ENCODE measurements at regions not wholly inside any gene's neighbourhood (a gene's known extent, or its start where the extent isn't known, plus 50 kb on each side); places are given as distances from the start of the nearest gene placed in this dataset.
"Not testable (repeated sequence)": the region's sequence is repeated elsewhere in the genome, so short reads cannot be mapped to it uniquely, and the experiment has no call there.

DNA sequence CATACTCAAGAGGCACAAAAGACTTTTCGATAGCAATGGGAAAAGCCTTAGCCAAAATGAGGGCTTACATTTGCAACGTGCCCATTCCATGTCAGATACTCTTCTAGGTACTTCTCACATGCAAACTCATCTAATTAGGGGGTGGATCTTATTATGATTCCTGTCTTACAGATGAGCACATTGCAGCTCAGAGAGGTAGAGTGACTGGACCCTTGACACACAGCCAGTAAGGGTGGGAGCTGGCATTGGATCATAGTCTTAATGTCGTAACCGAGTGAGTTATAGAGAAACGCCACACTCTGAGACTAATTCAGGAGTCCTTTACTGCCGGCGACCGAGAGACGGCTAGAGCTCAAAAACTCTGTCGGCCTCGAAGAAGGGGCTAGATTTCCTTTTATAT lies 78.8 kb upstream of the GRIN2A start:
- DNase-seq (ENCODE audit: low read depth), result no peak
- TF ChIP-seq, protein P1, sequence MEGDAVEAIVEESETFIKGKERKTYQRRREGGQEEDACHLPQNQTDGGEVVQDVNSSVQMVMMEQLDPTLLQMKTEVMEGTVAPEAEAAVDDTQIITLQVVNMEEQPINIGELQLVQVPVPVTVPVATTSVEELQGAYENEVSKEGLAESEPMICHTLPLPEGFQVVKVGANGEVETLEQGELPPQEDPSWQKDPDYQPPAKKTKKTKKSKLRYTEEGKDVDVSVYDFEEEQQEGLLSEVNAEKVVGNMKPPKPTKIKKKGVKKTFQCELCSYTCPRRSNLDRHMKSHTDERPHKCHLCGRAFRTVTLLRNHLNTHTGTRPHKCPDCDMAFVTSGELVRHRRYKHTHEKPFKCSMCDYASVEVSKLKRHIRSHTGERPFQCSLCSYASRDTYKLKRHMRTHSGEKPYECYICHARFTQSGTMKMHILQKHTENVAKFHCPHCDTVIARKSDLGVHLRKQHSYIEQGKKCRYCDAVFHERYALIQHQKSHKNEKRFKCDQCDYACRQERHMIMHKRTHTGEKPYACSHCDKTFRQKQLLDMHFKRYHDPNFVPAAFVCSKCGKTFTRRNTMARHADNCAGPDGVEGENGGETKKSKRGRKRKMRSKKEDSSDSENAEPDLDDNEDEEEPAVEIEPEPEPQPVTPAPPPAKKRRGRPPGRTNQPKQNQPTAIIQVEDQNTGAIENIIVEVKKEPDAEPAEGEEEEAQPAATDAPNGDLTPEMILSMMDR (conservative IDR thresholded peaks at IDR 0.05; ENCODE audit: low read depth, low read length), result no peak
- H3K4me3 ChIP-seq (ENCODE audit: low read depth, low read length), result no peak overlapping the region

DNA sequence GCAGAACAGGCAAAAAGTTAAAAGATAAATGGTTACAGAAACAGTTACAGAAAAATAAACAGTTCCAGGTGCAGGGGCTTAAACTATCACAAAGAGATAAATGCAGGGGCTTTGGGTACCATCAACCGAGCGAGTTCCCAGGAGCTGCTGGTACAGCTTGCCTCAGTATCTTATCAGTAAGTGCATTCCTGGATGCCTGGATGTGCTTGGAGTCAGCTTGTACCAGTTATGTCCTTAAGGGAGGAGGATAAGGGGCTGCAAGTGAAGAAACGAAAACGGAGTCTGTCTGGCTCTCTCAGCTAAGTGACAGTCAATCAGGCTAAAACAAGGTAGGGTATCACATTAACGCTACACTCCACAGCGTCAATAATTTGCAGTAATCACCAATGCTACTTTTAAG lies 79.3 kb upstream of the GRIN2A start:
- DNase-seq (ENCODE audit: low read depth); H3K4me3 ChIP-seq (ENCODE audit: low read depth, low read length): not testable (repeated sequence)

DNA sequence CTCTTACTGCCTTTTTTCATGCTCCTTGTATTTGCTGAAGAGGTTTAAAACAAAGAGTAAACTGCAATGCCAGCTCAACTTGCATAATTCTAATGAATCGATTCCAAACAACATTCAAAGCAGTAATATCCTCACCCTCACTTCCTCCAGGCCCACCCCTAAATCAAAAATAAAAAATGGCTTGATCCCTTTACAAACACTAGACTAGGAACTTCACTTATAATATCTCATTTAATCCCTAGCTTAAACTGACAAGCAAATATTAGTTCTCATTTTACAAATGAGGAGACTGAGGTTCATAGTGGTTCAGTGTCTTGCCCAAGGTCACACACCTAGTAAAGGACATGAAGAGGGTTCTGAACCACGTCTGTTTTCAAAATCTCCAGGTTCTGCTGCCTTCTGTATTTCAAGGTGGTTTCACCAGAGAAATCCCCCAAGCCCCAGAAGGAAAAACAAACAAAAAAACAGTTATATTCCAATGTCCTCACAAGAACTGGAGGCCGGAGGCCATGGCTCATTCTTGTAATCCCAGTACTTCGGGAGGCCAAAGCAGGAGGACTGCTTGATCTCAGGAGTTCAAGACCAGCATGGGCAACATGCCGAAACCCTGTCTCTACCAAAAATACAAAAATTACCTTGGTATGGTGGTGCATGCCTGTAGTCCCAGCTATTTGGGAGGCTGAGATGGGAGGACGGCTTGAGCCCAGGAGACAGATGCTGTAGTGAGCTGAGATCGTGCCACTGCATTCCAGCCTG lies 80.3 kb upstream of the GRIN2A start:
- no peak overlapping the region for H3K4me3 ChIP-seq (ENCODE audit: low read depth, low read length)
- TF ChIP-seq, protein P1 (conservative IDR thresholded peaks at IDR 0.05; ENCODE audit: low read depth, low read length), result no peak
- no peak for DNase-seq (ENCODE audit: low read depth)

DNA sequence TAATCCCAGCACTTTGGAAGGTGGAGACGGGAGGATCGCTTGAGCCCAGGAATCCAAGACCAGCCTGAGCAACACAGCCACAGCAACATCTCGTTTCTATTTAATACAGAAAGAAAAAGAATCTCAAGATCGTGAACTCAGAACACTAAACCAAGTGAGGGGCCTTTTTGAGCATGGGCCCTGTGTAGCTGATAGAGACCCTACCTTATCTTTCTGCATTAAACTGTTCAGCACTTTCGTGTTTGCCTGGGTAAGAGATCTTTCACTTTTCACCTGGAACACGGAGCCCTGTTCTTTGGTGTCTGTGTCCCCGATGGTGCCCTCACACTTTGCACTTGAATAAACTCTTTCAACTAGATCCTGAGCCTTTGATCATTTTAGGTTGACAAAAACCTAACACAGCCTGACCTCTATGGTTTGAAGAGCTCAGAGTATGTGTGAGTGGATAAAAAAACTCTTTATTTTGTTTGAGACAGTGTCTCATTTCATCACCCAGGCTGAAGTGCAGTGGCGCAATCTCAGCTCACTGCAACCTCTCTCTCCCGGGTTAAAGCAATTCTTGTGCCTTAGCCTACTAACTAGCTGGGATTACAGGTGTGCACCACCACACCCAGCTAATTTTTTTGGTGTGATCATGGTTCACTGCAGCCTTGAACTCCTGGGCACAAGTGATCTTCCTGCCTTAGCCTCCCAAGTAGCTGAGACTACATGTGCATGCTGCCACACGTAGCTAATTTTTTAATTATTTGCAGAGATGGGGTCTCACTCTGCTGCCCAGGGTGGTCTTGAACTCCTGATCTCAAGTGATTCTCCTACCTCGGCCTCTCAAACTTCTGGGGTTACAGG lies 83.8 kb upstream of the GRIN2A start:
- DNase-seq (ENCODE audit: low read depth), result no peak
- no peak overlapping the region for H3K4me3 ChIP-seq (ENCODE audit: low read depth, low read length)

DNA sequence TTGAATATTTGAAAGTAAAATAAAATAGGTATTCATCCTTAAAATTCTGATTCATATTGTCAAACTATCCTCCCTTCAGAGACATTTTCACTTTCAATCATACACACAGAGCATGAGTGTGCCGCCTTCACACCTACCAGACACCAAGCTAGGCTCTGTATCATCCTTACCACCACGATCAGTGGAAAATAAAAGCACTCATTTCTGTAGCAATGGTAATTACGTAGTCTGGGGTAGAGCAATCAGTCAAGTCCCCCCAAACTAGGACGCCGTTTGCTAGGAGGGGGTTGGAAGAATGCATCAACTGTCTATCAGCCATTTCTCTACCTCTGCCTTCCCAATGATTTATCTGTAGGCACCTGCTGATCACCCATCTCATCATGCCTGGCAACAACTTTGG lies 84.6 kb upstream of the GRIN2A start:
- H3K4me3 ChIP-seq (ENCODE audit: low read depth, low read length), result no peak overlapping the region
- TF ChIP-seq, protein P1 (conservative IDR thresholded peaks at IDR 0.05; ENCODE audit: low read depth, low read length), result no peak
- no peak for DNase-seq (ENCODE audit: low read depth)

More for the DNA sequence above, 83.8 kb upstream of the GRIN2A start:
- TF ChIP-seq, protein P1 (conservative IDR thresholded peaks at IDR 0.05; ENCODE audit: low read depth, low read length), result no peak

DNA sequence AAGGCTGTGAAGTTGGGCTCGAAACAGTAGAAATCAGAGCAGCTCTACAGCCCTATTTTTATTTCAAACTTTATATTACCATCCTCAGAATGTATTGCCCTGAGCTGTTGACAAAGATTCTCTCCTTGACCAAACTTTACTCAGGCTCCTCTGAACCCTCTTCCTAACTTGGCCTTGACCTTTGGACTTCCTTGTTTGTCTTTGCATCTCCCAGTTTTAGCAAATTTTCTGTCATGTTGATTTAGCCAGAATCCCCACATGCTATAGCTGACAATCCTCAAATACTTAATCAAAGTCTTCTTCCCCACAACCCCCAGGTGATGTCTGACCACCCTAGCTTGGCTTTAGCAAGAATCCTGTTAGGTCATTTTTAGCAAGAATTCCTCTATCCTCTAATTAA lies 87.4 kb upstream of the GRIN2A start:
- TF ChIP-seq, protein P1 (conservative IDR thresholded peaks at IDR 0.05; ENCODE audit: low read depth, low read length), result no peak
- DNase-seq (ENCODE audit: low read depth), result no peak

DNA sequence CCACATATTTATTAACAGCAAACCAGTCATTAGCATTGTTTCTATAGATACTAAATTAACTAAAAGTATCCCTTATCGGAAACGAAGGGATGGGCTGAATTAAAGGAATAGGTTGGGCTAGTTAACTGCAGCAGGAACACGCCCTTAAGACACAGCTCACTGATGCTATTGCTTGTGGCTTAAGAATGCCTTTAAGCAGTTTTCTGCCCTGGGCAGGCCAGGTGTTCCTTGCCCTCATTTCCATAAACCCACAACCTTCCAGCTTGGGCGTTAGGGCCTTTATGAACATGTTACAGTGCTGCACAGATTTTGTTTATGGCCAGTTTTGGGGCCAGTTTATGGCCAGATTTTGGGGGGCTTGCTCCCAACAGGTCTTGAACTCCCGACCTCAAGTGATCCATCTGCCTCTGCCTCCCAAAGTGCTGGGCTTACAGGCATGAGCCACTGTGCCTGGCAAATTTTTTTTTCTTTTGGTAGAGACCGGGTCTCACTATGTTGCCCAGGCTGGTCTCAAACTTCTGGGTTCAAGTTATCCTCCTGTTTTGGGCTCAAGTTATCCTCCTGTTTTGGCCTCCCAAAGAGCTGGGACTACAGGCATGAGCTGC lies 90.1 kb upstream of the GRIN2A start:
- not testable (repeated sequence) for H3K4me3 ChIP-seq (ENCODE audit: low read depth, low read length); DNase-seq (ENCODE audit: low read depth)

More for the DNA sequence above, 87.4 kb upstream of the GRIN2A start:
- no peak overlapping the region for H3K4me3 ChIP-seq (ENCODE audit: low read depth, low read length)

DNA sequence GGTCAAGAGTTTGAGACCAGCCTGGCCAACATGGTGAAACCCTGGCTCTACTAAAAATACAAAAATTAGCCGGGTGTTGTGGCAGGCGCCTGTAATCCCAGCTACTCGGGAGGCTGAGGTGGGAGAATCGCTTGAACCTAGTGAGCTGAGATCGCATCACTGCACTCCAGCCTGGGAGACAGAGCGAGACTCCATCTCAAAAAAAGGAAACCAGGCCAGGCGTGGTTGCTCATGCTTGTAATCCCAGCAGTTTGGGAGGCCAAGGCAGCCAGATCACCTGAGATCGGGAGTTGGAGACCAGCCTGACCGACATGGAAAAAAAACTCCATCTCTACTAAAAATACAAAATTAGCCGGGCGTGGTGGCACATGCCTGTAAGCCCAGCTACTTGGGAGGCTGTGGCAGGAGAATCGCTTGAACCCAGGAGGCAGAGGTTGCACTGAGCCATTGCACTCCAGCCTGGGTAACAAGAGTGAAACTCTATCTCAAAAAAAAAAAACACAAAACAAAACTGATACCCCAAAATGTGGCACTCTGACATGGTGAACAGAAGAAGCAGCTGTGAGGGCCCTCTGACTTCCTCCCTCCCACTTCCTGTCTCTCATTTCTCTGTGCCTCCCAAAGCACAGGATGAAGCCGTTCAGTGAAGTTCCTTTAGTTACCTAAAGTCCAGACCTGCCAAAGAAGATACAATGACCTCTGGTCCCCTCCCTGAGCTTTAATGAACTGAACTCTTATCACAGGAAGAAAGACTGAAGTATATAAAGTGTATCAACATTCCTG lies 93.2 kb upstream of the GRIN2A start:
- not testable (repeated sequence) for H3K4me3 ChIP-seq (ENCODE audit: low read depth, low read length); DNase-seq (ENCODE audit: low read depth)
